Omental fat pad (tissue), 1 donor: ENCODE measurements at regions not wholly inside any gene's neighbourhood (a gene's known extent, or its start where the extent isn't known, plus 50 kb on each side); places are given as distances from the start of the nearest gene placed in this dataset.
A peak's percentile ranks its signal among the peaks of the same experiment; 100 is the strongest.
"Not testable (repeated sequence)": the region's sequence is repeated elsewhere in the genome, so short reads cannot be mapped to it uniquely, and the experiment has no call there.

Experiments used
- ATAC-seq: fragments of 150-250 bp; one replicate; pipeline ENCODE4 v1.9.1; 2016; ENCODE audit warnings: mild to moderate bottlenecking, moderate library complexity; ENCODE audit not compliant: low FRiP score
- DNase-seq: peaks from one replicate; pipeline ENCODE4 v3.0.0-alpha.2; 2019; ENCODE audit warnings: low spot score

- ATAC-seq, DNase-seq: not testable (repeated sequence)
Observed at GRCh38 chr2:90239769-90240168, 1548.3 kb downstream of the RPIA start.

DNA sequence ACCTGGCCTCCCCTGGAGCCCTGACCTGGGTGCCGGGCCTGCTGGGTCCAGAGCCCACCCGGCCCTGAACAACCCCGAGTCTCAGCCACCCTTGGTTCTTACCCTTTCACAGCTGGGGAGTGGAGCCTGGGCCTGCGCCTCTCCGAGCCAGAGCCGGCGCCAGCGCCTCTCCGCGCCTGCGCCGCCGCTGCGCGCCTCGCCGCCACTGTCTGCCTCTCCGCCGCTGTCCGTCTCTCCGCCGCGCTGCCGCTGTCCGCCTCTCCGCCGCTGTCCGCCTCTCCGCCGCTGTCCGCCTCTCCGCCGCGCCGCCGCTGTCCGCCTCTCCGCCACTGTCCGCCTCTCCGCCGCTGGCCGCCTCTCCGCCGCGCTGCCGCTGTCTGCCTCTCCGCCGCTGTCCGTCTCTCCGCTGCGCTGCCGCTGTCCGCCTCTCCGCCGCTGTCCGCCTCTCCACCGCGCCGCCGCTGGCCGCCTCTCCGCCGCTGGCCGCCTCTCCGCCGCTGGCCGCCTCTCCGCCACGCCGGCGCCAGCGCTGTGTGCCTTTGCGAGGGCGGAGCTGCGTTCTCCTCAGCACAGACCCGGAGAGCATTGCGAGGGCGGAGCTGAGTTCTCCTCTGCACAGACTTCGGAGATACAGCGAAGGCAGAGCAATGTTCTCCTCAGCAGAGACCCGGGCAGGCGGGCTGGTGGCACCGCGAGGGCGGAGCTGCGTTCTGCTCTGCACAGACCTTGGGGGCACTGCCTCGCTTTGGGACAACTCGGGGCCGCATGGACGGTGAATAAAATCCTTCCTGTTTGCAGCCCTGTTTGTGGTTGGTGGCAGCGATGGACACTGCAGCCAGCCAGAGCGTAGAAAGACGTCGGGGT, 1553.7 kb downstream of the RPIA start:
- DNase-seq, ATAC-seq: not testable (repeated sequence)

DNA sequence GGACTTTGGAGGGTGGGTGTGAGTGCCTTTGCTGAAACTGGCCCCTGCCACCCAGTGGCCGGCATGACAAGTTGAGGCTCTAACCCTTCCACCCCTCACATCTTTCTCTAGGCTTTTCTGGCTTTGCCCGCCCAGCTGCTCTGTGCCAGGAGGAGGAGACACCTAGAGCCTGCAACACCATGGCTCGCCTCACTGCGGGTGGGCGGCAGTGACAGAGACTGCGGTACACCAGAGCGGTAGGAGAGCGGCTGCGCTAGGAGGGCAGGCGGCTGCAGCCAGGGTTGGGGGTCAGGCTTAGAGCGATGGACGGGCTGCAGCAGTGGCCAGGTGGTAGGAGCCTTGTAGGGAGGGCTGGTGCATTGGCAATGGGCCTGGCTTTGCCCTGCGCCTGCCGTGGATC, 1556.9 kb downstream of the RPIA start:
- ATAC-seq, DNase-seq: not testable (repeated sequence)

- ATAC-seq, DNase-seq: not testable (repeated sequence)
Observed at GRCh38 chr2:90250350-90250749, 1558.9 kb downstream of the RPIA start.

DNA sequence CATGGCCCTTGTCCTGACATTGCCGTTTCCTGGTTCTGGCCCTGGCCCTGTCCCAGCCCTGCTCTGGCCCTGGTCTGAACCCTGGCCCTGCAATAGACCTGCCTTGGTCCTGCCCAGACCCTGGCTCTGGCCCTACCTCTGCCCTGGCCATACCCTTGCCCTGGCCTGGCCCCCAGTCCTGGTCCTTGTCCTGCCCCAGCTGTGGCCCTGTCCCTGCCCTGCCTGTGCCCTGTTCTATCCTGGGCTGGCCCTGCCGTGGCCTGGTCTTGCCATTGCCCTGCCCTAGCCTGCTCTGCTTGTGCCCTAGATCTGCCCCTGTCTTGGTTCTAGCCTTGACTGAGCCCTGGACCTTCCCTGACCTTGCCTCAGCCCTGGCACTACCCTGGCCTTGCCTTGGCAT, 1560.1 kb downstream of the RPIA start:
- not testable (repeated sequence) for ATAC-seq, DNase-seq

DNA sequence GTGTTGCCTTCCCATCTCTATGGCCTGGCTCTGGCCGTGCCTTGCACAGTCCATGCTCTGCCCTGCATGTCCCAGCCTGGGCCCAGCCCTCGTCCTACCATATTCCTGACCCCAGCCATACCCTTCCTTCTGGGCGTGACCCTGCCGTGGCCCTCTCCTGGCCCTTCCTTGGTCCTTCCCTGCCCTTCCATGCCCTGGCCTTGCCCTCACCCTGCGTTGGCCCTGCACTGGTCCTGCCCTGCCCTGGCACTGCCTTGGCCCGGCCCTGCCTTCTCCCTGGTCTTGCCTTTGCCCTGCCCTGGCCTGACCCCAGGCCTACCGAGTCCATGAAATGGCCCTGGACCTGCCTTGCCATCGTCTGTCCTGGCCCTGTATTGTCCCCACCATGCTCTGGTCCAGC, 1561.8 kb downstream of the RPIA start:
- not testable (repeated sequence) for DNase-seq

GRCh38 chr2:90266888-90267287, 1575.4 kb downstream of the RPIA start:
- not testable (repeated sequence) for ATAC-seq, DNase-seq

More for the DNA sequence above, 1561.8 kb downstream of the RPIA start:
- not testable (repeated sequence) for ATAC-seq

DNA sequence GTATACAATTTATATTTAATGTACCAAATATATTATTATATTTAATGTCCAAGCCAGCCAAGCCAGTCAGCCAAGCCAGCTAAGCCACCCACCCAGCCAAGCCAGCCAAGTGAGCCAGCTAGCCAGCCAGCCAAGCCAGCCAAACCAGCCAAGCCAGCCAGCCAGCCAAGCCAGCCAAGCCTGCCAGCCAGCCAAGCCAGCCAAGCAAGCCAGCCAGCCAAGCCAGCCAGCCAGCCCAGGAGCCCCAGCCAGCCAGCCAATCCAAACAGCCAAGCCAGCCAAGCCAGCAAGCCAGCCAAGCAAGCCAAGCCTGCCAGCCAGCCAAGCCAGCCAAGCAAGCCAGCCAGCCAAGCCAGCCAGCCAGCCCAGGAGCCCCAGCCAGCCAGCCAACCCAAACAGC, 1596.3 kb downstream of the RPIA start:
- not testable (repeated sequence) for ATAC-seq, DNase-seq

GRCh38 chr2:90288396-90288795, 1596.9 kb downstream of the RPIA start:
- not testable (repeated sequence) for ATAC-seq, DNase-seq

- not testable (repeated sequence) for DNase-seq, ATAC-seq
Observed at GRCh38 chr2:90289291-90289980, 1598.0 kb downstream of the RPIA start.

DNA sequence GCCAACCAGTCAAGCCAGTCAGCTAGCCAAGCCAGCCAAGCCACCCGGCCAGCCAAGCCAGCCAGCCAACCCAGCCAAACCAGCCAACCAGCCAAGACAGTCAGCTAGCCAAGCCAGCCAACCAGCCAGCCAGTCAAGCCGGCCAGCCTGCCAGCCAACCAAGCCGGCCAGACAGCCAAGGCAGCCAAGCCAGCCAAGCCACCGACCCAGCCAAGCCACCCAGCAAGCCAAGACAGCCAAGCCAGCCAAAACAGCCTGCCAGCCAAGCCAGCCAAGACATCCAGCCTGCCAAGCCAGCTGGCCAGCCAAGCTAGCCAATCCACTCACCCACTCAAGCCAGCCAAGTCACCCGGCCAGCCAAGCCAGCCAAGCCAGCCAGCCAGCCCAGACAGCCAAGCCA, 1599.2 kb downstream of the RPIA start:
- ATAC-seq, DNase-seq: not testable (repeated sequence)

- not testable (repeated sequence) for ATAC-seq, DNase-seq
Observed at GRCh38 chr2:90291168-90291883, 1599.9 kb downstream of the RPIA start.

DNA sequence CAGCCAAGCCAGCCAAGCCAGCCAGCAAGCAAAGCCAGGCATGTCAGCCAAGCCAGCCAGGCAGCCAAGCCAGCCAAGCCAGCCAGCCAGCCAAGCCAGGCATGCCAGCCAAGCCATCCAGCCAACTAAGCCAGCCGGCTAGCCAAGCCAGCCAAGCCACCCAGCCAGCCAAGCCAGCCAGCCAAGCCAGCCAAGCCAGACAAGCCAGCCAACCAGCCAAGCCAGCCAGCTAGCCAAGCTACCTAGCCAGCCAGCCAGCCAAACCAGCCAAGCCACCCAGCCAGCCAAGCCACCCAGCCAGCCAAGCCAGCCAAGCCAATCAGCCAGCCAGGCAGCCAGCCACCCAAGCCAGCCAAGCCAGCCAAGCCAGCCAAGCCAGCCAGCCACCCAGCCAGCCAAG, 1600.5 kb downstream of the RPIA start:
- not testable (repeated sequence) for ATAC-seq, DNase-seq

GRCh38 chr2:90292451-90292850, 1601.0 kb downstream of the RPIA start:
- DNase-seq, ATAC-seq: not testable (repeated sequence)

DNA sequence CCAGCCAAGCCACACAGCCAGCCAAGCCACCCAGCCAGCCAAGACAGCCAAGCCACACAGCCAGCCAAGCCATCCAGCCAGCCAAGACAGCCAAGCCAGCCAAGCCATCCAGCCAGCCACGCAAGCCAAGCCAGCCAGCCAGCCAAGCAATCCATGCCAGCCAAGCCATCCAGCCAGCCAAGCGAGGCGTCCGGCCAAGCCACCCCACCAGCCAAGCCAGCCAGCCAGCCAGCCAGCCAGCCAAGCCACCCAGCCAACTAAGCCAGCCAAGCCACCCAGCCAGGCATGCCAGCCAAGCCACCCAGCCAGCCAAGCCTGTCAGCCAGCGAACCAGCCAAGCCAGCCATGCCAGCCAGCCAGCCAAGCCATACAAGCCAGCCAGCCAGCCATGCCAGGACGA, 1601.8 kb downstream of the RPIA start:
- ATAC-seq: peak; percentile 64
- not testable (repeated sequence) for DNase-seq

DNA sequence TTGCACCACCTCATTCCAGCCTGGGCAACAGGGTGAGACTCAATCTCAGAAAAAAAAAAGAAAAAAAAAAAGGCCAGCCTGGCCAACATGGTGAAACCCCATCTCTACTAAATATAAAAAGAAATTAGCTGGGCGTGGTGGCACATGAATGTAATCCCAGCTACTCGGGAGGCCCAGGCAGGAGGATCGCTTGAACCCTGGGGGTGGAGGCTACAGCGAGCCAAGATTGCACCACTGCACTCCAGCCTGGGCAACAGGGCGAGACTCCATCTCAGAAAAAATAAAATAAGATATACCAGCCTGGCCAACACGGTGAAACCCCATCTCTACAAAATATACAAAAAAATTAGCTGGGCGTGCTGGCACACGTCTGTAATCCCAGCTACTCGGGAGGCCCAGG, 1602.3 kb downstream of the RPIA start:
- not testable (repeated sequence) for ATAC-seq

DNA sequence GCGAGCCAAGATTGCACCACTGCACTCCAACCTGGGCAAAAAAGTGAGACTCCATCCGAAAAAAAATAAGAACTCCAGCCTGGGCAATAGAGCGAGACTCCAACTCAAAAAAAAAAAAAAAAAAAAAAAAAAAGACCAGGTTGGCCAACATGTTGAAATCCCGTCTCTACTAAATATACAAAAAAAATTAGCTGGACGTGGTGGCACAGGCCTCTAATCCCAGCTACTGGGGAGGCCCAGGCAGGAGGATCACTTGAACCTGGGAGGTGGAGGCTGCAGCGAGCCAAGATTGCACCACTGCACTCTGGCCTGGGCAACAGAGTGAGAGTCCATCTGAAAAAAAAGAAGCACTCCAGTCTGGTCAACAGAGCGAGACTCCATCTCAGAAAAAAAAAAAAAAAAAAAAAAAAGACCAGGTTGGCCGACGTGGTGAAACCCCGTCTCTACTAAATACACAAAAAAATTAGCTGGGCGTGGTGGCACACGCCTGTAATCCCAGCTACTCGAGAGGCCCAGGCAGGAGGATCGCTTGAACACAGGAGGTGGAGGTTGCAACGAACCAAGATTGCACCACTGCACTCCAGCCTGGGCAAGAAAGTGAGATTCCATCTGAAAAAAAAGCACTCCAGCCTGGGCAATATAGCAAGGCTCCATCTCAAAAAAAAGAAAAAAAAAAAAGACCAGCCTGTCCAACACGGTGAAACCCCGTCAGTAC, 1603.7 kb downstream of the RPIA start:
- not testable (repeated sequence) for DNase-seq, ATAC-seq

More for the DNA sequence above, 1602.3 kb downstream of the RPIA start:
- not testable (repeated sequence) for DNase-seq

DNA sequence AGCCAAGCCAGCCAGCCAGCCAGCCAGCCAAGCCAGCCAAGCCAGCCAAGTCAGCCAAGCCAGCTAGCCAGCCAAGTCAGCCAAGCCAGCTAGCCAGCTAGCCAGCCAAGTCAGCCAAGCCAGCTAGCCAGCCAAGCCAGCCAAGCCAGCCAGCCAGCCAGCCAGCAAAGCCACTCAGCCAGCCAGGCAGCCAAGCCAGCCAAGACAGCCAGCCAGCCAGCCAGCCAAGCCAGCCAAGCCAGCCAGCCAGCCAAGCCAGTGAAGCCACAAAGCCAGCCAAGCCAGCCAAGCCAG, 1605.0 kb downstream of the RPIA start:
- DNase-seq, ATAC-seq: not testable (repeated sequence)

DNA sequence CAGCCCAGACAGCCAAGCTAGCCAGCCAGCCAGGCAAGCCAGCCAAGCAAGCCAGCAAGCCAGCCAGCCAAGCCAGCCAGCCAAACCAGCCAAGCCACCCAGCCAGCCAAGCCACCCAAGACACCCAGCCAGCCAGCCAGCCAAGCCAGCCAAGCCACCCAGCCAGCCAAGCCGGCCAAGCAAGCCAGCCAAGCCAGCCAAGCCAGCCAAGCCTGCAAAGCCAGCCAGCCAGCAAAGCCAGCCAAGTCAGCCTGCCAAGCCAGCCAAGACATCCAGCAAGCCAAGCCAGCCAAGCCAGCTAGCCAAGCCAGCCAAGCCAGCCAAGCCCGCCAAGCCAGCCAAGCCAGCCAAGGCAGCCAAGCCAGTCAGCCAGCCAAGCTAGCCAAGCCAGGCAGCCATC, 1606.2 kb downstream of the RPIA start:
- not testable (repeated sequence) for ATAC-seq

More for the DNA sequence above, 1606.2 kb downstream of the RPIA start:
- DNase-seq: not testable (repeated sequence)
